Fibroblast of skin of right biceps (primary cell): ENCODE measurements at regions not wholly inside any gene's neighbourhood (a gene's known extent, or its start where the extent isn't known, plus 50 kb on each side); places are given as distances from the start of the nearest gene placed in this dataset.

Experiments used
- DNase-seq: peaks from one replicate; pipeline ENCODE4 v3.0.0-alpha.2; 2013

DNA sequence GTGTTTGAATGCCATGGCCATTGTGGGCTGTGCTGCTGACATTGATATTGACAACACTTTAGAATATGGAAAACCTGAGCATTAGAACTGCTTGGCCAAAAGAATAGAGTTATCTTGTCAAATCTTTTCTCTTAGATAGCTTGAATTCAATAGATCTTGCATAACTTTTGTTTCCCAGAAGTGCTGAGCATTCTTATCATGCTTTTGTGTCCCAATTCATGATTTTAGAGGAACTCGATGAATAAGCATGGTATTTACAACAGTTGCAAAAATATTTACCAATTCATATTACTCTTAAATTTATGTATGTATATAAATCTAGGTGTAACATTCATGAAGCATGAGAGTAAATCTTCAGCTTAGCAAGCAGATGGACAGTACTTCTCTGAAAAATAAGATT lies 508.0 kb downstream of the BCL11A start:
- DNase-seq = no peak

DNA sequence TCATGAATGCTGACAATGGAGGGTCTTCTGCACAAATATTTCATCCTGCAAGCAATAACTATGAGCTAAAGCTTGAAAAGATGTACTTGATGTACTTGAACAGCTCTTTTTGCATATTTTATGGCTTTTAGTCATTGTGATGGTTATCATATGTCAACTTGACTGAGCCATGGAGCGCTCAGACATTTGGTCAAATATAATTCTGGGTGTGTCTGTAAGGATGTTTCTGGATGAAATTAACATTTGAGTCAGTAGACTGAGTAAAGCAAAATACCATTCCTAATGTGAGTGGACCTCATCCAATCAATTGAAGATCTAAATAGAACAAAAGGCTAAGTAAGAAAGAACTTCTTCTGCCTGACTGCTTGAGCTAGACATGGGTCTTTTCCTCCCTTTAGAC lies 509.0 kb downstream of the BCL11A start:
- no peak for DNase-seq

DNA sequence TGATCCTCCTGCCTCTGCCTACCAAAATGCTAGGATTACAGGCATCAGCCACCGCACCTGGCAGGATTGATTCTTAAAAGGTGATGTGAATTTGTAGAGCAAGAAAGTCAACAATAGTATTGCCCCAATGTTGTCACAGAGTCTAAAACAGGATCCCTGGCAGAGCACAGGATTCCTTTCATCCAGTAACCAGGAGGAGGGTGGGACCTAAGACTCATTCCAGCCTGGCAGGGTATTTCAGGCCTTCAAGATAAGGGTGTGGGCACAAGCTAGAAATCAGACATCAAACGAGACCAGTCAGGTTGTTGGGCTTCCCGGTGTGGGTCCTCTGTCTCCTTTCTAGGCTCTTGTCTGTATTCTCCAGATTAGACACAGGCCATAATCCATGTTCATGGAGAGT lies 511.4 kb downstream of the BCL11A start:
- no peak for DNase-seq

GRCh38 chr2:60033325-60033724 lies 520.1 kb downstream of the BCL11A start:
- no peak for DNase-seq

- DNase-seq = no peak
Observed at GRCh38 chr2:60029566-60029883, 523.9 kb downstream of the BCL11A start.

DNA sequence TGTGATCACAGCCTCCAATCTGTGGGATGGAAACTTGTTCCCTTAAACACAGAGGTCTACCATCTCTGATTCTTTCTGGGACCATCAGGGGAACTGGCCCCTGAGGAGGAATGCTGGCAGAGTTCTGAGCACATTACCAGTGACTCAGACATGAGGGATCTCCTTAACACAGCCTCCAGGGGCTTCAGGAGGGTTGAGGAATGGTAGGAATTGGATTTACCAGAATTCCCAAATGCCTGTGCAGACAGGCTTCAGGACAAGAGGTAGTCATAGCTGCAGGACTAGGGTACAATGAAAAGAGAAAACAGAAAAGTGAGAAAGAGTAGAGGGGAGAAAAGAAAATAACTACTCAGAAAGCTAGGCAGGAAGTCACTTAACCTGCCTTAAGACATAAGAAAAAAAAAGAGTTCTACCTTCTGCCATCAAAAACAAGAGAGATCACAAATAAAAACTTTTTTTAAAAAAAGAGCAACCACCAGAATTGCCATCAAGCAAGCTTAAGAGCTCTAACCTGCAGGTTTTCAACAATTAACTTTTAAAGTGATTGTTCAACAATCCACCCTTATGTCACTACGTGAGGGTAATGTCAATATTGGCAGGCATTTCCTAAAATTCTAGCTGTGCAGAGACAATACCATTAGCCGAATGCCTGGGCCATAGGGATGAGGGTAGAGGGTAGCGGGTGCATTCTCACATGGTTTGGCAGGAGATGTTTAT lies 524.4 kb downstream of the BCL11A start:
- peak; percentile 85 for DNase-seq

GRCh38 chr2:60025496-60025895 lies 528.0 kb downstream of the BCL11A start:
- DNase-seq = peak; percentile 65

DNA sequence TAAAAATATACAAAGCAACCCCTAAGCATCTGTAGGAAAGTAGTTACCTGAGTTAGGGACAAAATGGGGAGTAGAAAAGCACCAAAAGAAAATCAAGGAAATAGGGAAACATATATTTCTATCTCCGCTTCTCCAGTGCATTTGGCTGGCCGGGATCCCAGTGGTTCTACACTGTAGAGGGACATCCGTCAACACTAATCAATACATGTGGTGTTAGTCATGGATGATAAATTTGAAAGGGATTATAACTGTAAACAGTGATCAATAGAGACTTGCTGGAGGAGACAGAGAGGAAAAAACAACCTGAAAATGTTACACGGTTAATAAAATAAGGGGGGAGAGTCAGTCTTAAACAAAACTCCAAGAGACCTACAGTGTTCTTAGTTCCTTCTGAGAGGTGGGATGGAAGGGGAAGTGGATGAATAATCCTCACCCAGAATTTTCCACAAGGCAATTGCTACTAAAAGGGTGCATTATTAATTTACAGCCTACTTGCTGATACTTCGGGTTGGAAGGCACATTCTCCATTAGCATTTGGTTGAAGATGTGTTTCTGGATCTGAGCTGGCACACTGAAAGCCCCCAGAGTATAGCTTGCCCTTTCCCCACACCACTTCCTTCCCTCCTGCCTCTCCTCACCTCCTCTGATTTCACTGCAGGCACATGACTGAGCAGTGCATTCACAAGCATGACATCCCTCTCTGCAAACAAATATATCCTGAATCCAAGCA lies 530.0 kb downstream of the BCL11A start:
- no peak for DNase-seq

DNA sequence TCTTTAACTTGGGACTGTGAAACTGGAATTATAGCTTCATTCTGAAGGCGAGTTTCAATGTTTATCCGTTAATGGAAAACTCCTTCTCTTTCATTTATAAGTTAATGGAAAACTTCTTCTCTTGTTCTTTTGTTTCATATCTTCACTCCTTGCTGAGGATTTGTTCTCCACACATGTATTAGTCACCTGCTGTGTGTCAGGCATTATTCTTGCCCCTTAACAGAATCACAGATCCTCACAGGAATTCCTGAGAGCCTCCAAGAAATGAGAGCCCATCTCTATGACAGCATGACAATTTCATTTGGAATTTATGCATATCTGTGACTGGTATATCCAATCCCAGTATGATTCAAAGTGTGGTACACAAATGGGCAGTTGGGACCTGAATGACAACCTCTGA lies 545.8 kb downstream of the BCL11A start:
- DNase-seq = peak; percentile 3

DNA sequence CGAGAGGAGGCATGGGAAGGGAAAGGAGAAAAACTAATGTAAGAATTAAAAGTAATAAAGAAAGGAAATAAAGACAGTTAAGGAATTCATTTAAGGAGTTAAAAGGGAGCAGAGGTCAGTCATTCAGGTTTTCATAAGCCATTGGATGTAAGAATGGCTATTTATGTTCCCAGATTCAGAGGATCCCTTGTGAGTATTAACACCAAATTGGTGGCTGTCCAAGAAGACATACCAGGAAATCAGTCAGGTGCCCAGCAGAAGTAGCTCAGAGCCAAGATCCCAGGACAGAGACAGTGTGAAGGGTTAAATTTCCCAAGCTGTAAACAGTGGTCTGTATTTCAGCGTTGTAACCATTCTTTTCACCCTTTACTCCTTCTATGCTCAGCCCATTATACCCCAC lies 550.4 kb downstream of the BCL11A start:
- no peak for DNase-seq

DNA sequence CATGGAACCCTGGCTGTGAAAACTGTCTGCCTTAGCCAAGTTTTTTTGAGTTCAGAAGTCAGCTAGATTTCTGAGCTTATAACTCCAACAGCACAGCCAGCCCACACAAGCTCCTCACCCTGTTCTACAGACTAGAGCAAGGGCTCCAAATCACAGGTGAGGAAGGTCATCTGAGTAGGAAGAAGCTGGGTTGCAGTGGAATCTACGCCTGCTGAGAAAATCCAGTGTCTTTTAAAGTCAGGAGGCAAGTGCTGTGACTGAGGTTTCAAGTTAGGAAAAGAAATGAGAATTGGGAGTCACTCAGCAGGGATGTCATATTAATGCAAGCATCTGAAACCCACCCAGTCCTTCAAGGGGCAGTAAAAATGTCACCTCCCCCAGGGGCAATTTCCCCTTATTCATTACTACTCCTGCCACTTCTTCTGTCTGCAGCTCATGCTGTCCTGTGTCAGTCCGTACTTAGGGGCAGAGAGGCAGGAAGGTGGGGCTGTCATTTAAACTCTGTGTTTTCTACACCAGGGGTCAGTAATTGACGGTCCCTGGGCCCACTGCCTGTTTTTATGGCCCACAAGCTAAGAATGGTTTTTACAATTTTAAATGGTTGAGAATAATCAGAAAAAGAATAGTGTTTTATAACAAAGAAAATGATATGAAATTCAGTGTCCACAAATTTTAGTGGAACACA lies 551.1 kb downstream of the BCL11A start:
- DNase-seq = no peak

GRCh38 chr2:60000686-60001085 lies 552.8 kb downstream of the BCL11A start:
- DNase-seq = peak; percentile 70

GRCh38 chr2:59998324-59998723 lies 555.1 kb downstream of the BCL11A start:
- DNase-seq = no peak

DNA sequence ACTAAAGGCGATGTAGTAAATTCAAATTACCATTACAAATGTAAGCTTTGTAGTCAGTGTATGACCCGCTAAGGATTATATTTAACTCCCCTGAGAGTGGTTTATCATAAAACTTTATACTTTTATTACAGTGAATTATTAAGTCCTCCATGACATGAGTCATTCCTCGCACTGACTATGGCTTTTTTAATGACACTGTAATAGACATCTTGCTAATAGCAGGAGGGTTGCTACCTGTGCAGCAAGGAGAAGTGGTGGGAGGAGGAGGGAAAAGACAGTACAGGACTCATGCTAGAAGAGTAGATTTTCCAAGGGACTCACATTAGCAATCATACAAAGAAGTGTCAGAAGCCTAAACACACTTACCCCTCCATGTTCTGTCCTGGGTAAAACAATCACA lies 556.1 kb downstream of the BCL11A start:
- DNase-seq = no peak

GRCh38 chr2:59996855-59997254 lies 556.6 kb downstream of the BCL11A start:
- DNase-seq = no peak

- DNase-seq = no peak
Observed at GRCh38 chr2:59993726-59994125, 559.7 kb downstream of the BCL11A start.

GRCh38 chr2:59988341-59988740 lies 565.1 kb downstream of the BCL11A start:
- DNase-seq = no peak

DNA sequence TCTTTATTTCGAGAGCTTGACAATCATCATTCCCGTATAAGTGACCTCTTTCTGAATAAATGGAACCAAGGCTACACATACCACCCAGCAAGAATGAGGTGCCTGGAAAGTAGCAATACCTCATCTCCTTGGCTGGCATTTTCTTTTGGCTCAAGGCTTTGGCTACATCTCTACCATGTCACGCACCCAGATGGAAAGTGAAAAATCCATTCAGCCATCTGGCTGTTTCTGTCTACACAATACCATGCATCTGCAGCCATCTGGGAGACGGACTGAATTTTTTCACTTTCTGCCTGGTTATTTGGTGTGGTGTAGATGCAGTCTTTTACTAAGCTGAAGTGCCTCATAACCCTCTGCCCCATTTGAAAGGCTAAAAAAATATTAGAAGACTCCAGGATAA lies 566.9 kb downstream of the BCL11A start:
- DNase-seq = no peak

GRCh38 chr2:59985923-59986322 lies 567.5 kb downstream of the BCL11A start:
- DNase-seq = no peak

GRCh38 chr2:59974051-59974766 lies 579.2 kb downstream of the BCL11A start:
- no peak for DNase-seq

DNA sequence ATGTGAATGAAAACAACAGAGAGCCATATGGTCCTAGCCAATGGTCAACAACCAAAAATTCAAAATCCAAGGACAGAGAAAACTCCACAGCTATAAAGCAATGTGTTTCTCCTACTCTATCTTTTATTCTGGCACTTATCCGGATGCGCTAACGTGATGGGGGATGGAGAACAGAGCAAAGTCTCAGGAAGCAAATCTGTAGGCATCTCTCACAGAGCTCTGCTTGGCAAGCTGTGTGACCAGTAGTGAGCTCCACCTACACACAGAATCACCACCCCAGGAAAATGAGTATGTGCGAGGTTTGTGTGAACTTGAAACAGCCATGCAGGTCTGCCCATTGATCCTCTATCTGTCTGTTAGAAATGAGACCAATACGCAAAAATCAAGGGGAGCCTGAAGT lies 584.3 kb downstream of the BCL11A start:
- no peak for DNase-seq

DNA sequence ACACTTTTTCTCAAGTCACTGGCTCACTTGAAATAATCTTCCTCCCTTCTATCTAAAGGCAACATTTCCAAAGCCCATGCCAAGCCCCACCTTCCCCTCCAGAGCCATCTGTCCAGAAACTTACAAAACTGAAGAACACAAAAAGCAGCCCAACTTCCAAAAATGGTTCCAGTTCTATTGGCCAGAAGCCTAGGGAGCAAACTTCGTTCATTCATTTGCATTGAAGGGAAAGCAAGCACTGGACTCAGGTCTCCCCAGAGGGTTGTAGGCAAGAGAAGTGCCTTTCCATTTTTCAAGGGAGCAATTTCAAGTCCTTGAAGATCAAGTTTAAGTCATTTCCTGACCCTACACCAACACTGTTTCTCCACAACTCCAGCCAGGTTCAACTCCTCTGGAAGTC lies 585.0 kb downstream of the BCL11A start:
- no peak for DNase-seq

- no peak for DNase-seq
Observed at GRCh38 chr2:59967691-59968090, 585.8 kb downstream of the BCL11A start.

DNA sequence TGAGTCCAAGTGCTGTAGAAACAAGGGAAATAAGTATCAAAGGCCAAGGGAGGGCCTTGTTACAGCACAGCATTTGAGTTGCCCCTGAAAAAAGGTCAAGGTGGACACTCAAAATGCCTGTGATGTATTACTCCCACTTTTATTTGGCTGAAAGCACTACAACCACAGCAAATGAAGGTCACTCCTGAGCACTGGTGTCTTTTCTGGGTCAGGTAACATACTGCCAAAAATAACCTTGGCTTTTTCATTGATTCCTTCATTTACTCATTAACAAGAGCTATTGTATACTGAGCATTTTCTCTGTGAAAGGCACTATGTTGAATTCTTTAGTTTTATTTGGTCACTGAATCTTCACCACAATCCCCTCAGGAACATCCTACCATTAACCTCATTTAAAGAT lies 590.3 kb downstream of the BCL11A start:
- DNase-seq = no peak
